HepG2 (cell line): ENCODE measurements at regions not wholly inside any gene's neighbourhood (a gene's known extent, or its start where the extent isn't known, plus 50 kb on each side); places are given as distances from the start of the nearest gene placed in this dataset.

Experiments used
- ATAC-seq: fragments of 200-7000 bp; cut with Tn5 transposase; 3 replicates; pipeline ENCODE4 v1.9.1; 2020; ENCODE audit warnings: mild to moderate bottlenecking, moderate library complexity
- BruUV-seq: library from RNA; stranded (reverse); fragments of 400-500 nt; replicated peaks from 2 replicates; lab custom pipeline; 2021; lab: Mats Ljungman, UMichigan
- CTCF ChIA-PET: fragments of 300-600 bp; formaldehyde crosslinking; extraction: SDS; loops from one replicate; lab custom pipeline; 2021; ENCODE audit warnings: low total read pairs, inconsistent platforms, low intra/inter-chr PET ratio; lab: Yijun Ruan, JAX
- POLR2A ChIA-PET: fragments of 350-600 bp; sonication (Branson Sonifier 250); formaldehyde crosslinking; loops from one replicate; lab custom pipeline; 2020; ENCODE audit warnings: antibody characterized with exemption, inconsistent platforms; lab: Yijun Ruan, JAX
- DNase-seq: peaks from one replicate; pipeline ENCODE4 v3.0.0-alpha.2; 2015; ENCODE audit warnings: low spot score
- FAIRE-seq: peaks from 3 replicates; lab custom pipeline; 2011; peaks lifted over from hg19 to GRCh38; lab: Jason Lieb, UNC
- H2AFZ ChIP-seq: one replicate; pipeline ENCODE4 v1.6.1; 2011; ENCODE audit warnings: low read length, inconsistent platforms
- H3K27ac ChIP-seq: fragments of 300-600 bp; 3 replicates; pipeline ENCODE4 v1.8.0; 2011; ENCODE audit warnings: mixed run types, mild to moderate bottlenecking, mixed read lengths, low read length, inconsistent platforms; ENCODE audit not compliant: insufficient read depth; ENCODE audit errors: extremely low read length
- H3K27me3 ChIP-seq, 2 experiments: fragments of 200-600 bp in 1 of 2; 2 replicates in 1 of 2; 3 replicates in 1 of 2; pipeline versions ENCODE4 v1.6.0 to v1.8.0; 2011; ENCODE audit warnings: low read length in 2 of 2, mild to moderate bottlenecking in 2 of 2, moderate library complexity in 2 of 2, inconsistent platforms in 1 of 2; ENCODE audit not compliant: insufficient read depth in 2 of 2, control insufficient read depth in 1 of 2
- H3K36me3 ChIP-seq, 2 experiments: fragments of 200-600 bp in 1 of 2; replicated peaks in 1 of 2; 2 replicates in 1 of 2; 3 replicates in 1 of 2; pipeline versions ENCODE4 v1.5.1 to v1.8.0; 2011; ENCODE audit warnings: low read length in 2 of 2, inconsistent platforms in 1 of 2; ENCODE audit not compliant: insufficient read depth in 2 of 2, control insufficient read depth in 1 of 2
- H3K4me1 ChIP-seq: 2 replicates; pipeline ENCODE4 v1.5.1; 2012; ENCODE audit warnings: low read length, inconsistent platforms; ENCODE audit not compliant: insufficient read depth
- H3K4me2 ChIP-seq: 2 replicates; pipeline ENCODE4 v1.6.0; 2011; ENCODE audit warnings: low read depth, low read length, inconsistent platforms
- H3K4me3 ChIP-seq, 3 experiments: fragments of 200-600 bp in 1 of 3; sonication (generic), shearing (Covaris generic) in 1 of 3; replicated peaks in 1 of 3; 2 replicates each; pipeline ENCODE4 v1.5.1; 2011 to 2016; ENCODE audit warnings: low read length in 3 of 3, inconsistent platforms in 2 of 3, low read depth in 2 of 3, mild to moderate bottlenecking in 2 of 3, control low read depth in 1 of 3, mixed read lengths in 1 of 3; ENCODE audit not compliant: insufficient read depth in 1 of 3
- H3K79me2 ChIP-seq: one replicate; pipeline ENCODE4 v1.6.1; 2011; ENCODE audit warnings: low read length, inconsistent platforms; ENCODE audit not compliant: insufficient read depth
- H3K9ac ChIP-seq: 2 replicates; pipeline ENCODE4 v1.6.0; 2011; ENCODE audit warnings: mild to moderate bottlenecking, low read depth, low read length, inconsistent platforms; ENCODE audit not compliant: insufficient read depth
- H3K9me3 ChIP-seq: 2 replicates; pipeline ENCODE4 v1.5.1; 2012; ENCODE audit warnings: mild to moderate bottlenecking, low read length
- H4K20me1 ChIP-seq: 2 replicates; pipeline ENCODE4 v1.6.0; 2011; ENCODE audit warnings: inconsistent platforms, mild to moderate bottlenecking, low read length, moderate library complexity; ENCODE audit not compliant: insufficient read depth
- AGO2 ChIP-seq: fragments of 200-400 bp; formaldehyde crosslinking; optimal IDR thresholded peaks from 2 replicates; pipeline ENCODE3; 2017; ENCODE audit warnings: mild to moderate bottlenecking, low read depth, low read length, moderate library complexity
- FOXK1 ChIP-seq: sonication (generic); formaldehyde crosslinking; IDR thresholded peaks from 2 replicates; pipeline ENCODE4 v1.4.0; 2020; ENCODE audit warnings: low read depth, missing genetic modification reagents, borderline replicate concordance
- MEF2D ChIP-seq: sonication (generic); formaldehyde crosslinking; IDR thresholded peaks from 2 replicates; pipeline ENCODE4 v1.5.1; 2020; ENCODE audit warnings: mild to moderate bottlenecking, missing genetic modification reagents
- PLRG1 ChIP-seq: fragments of 450-650 bp; conservative IDR thresholded peaks from 2 replicates; pipeline ENCODE4 v1.6.1; 2016
- SMAD9 ChIP-seq: sonication (generic); formaldehyde crosslinking; IDR thresholded peaks from 2 replicates; pipeline ENCODE4 v1.5.1; 2020; ENCODE audit warnings: mild to moderate bottlenecking, missing genetic modification reagents
- SMARCE1 ChIP-seq: fragments of 450-650 bp; IDR thresholded peaks from 2 replicates; pipeline ENCODE4 v1.6.1; 2017; ENCODE audit warnings: borderline replicate concordance
- ZFP1 ChIP-seq: IDR thresholded peaks from 2 replicates; pipeline ENCODE4 v1.6.1; 2016
- ZNF382 ChIP-seq: sonication (generic); formaldehyde crosslinking; IDR thresholded peaks from 2 replicates; pipeline ENCODE4 v1.5.0; 2020; ENCODE audit warnings: missing genetic modification reagents, mild to moderate bottlenecking, borderline replicate concordance
- ZNF513 ChIP-seq: sonication (generic); formaldehyde crosslinking; conservative IDR thresholded peaks from 2 replicates; pipeline ENCODE4 v1.5.0; 2020; ENCODE audit warnings: missing genetic modification reagents
- ZNF7 ChIP-seq: IDR thresholded peaks from 2 replicates; pipeline ENCODE4 v1.6.1; 2016; ENCODE audit warnings: missing biosample characterization, missing genetic modification reagents
- WGBS: methylation state at CpG from one replicate; pipeline ENCODE4 v1.1.6; 2017; ENCODE audit warnings: low lambda C conversion rate; 5-methylcytosine and 5-hydroxymethylcytosine counted together
- in situ Hi-C: cut with HindIII; loops from 2 replicates; pipeline ENCODE4 v1.10.0; 2017; ENCODE audit warnings: low pct_unique_long_range_greater_than_20kb; ENCODE audit not compliant: extremely low pct_ligation_motif_present
- intact Hi-C: fragments of 100-400 bp; cut with micrococcal nuclease; formaldehyde crosslinking; loops from one replicate; pipeline ENCODE4 v1.10.0; 2022; ENCODE audit not compliant: unreplicated experiment
- TF ChIP-seq, protein P1 (sequence below): sonication (generic); formaldehyde crosslinking; IDR thresholded peaks from 2 replicates; pipeline ENCODE4 v1.5.0; 2020; ENCODE audit warnings: missing genetic modification reagents, mild to moderate bottlenecking, borderline replicate concordance
- TF ChIP-seq, protein P2 (sequence below): sonication (generic); formaldehyde crosslinking; IDR thresholded peaks from 2 replicates; pipeline ENCODE4 v1.5.0; 2020; ENCODE audit warnings: missing genetic modification reagents

DNA sequence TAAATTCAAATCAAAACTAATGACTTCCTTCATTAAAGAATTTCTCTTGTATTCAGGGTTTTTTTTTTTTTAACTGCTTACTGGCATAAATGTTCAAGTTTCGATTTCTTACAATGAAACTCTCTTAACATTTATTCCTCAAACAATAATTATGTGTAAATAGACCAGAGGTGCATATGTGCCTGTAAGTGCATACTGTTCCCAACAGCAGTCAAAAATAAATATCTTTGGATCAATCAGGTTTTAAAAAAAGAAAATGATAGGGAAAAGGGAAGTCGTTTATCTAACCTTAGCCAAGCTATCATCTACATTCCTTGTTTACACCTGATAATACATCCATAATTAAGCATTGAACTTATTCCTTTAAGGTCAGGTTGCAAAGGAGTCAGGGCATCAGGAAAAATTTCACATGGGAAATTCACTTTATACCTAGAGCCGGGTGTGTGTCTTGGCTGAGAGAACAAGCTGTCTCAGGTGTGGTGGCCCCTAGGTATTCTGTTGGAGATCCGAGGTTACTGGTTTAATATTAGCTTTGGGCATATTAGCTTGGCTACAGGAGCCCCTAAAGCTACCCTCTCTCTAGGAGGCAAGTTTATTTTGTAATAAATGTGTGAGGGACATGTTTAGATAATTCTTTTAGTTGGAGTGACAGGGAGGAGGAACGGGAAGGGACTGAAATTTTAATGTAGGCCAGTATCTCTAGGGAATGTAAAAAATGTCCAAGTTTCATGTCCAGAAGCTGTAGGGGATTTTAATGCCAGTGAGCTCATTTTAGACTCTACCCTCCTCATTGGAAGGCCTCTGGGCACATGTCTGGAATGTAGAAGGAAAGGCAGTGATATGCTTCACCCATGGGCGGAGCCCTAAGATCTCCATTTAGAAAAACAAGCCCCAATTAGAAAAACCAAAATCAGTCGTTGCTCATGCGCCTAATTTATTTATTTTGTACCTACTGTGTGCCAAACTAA lies 327.9 kb upstream of the PROX1 start:
- Histone ChIP-seq H3K4me1 (peaks cover 30% of the 10 kb centered on the region), H3K9me3 (no peaks in the 10 kb centered on the region), H2AFZ (no peak overlapping the region), H3K36me3 (no peaks in the 10 kb centered on the region), H4K20me1 (no peaks in the 10 kb centered on the region), H3K27me3 (no peaks in the 10 kb centered on the region), H3K79me2 (no peaks in the 10 kb centered on the region), H3K4me3 (no peak overlapping the region), H3K4me2 (no peak overlapping the region), H3K9ac (no peak overlapping the region), H3K27ac (no peak overlapping the region)
- FAIRE-seq (no peak), DNase-seq (no peak), ATAC-seq (no peak)
- POLR2A ChIA-PET = no interaction called here
- intact Hi-C loops = loop anchor here (10.0 kb wide), 1 partner anchor 285 kb away; no protein-coding TSS in a partner anchor
- TF ChIP-seq ZNF382 (no peak), PLRG1 (no peak), ZNF513 (no peak)
- in situ Hi-C loops = no loop called here
- 74% methylated on average over 8 of the region's 8 CpGs for WGBS
- BruUV-seq = no TSS peak
- CTCF ChIA-PET = no interaction called here

DNA sequence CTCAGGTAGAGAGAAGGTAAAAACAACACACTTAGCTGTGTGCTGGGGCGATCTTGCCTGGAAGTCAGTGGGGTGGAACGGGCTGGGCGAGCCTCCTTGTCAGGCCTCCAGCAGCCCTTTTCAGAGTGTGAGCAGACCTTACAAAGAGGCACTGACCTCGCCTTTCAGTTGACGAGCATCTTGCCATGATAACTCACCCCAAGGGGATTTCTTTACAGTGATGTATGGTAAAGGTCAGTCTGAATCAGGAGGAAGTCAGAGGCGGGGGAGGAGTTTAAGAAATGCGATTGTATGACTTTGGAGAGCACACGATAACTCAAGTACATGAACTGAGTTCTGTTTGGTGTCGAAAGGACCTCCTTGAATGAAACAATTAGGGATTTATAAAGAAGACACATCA lies 326.5 kb upstream of the PROX1 start:
- peaks cover 23% of the 10 kb centered on the region for H3K4me1 ChIP-seq
- POLR2A ChIA-PET = no interaction called here
- no peak overlapping the region for H3K9ac ChIP-seq
- no peaks in the 10 kb centered on the region for H3K27me3 ChIP-seq
- intact Hi-C loops = no loop called here
- BruUV-seq = no TSS peak
- DNase-seq (no peak), ATAC-seq (no peak)
- no peak overlapping the region for H3K4me3 ChIP-seq
- in situ Hi-C loops = no loop called here
- no peak for TF ChIP-seq FOXK1 (CRISPR knock-in tag)
- TF ChIP-seq, protein P1, sequence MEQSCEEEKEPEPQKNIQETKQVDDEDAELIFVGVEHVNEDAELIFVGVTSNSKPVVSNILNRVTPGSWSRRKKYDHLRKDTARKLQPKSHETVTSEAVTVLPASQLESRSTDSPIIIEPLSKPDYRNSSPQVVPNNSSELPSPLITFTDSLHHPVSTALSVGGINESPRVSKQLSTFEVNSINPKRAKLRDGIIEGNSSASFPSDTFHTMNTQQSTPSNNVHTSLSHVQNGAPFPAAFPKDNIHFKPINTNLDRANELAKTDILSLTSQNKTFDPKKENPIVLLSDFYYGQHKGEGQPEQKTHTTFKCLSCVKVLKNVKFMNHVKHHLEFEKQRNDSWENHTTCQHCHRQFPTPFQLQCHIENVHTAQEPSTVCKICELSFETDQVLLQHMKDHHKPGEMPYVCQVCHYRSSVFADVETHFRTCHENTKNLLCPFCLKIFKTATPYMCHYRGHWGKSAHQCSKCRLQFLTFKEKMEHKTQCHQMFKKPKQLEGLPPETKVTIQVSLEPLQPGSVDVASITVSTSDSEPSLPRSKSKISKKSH (CRISPR knock-in tag) = no peak
- TF ChIP-seq, protein P2, sequence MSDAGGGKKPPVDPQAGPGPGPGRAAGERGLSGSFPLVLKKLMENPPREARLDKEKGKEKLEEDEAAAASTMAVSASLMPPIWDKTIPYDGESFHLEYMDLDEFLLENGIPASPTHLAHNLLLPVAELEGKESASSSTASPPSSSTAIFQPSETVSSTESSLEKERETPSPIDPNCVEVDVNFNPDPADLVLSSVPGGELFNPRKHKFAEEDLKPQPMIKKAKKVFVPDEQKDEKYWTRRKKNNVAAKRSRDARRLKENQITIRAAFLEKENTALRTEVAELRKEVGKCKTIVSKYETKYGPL (CRISPR knock-in tag) = no peak
- TF ChIP-seq AGO2 = no peak
- TF ChIP-seq ZFP1 (CRISPR knock-in tag) = no peak
- TF ChIP-seq ZNF7 = no peak
- TF ChIP-seq MEF2D (CRISPR knock-in tag) = no peak
- TF ChIP-seq SMARCE1 = no peak
- no peak for TF ChIP-seq SMAD9 (CRISPR knock-in tag)
- TF ChIP-seq, all 625 proteins: peak for 0
- H3K4me2 ChIP-seq = no peak overlapping the region
- no peak overlapping the region for H2AFZ ChIP-seq
- CTCF ChIA-PET = no interaction called here
- H4K20me1 ChIP-seq = no peaks in the 10 kb centered on the region
- no peak for FAIRE-seq
- H3K27ac ChIP-seq = no peak overlapping the region
- 94% methylated on average over 9 of the region's 9 CpGs for WGBS
- no peaks in the 10 kb centered on the region for H3K79me2 ChIP-seq
- H3K9me3 ChIP-seq = no peaks in the 10 kb centered on the region
- H3K36me3 ChIP-seq = no peaks in the 10 kb centered on the region
